HFF-Myc (cell line): ENCODE measurements at regions not wholly inside any gene's neighbourhood (a gene's known extent, or its start where the extent isn't known, plus 50 kb on each side); places are given as distances from the start of the nearest gene placed in this dataset.

Experiments
- DNase-seq: peaks from one replicate; pipeline ENCODE4 v3.0.0-alpha.2; 2011; ENCODE audit warnings: low read depth; ENCODE audit errors: extremely low read depth
- H3K4me3 ChIP-seq: replicated peaks from 2 replicates; pipeline ENCODE4 v1.5.1; 2011; ENCODE audit warnings: low read depth, mild to moderate bottlenecking, control low read depth, low read length
- CTCF ChIP-seq: IDR thresholded peaks from 2 replicates; pipeline ENCODE4 v1.5.1; 2012; ENCODE audit warnings: mild to moderate bottlenecking, low read depth, low read length, control low read depth; ENCODE audit errors: missing control alignments

- no peak for DNase-seq
- no peak for TF ChIP-seq CTCF
- no peak overlapping the region for H3K4me3 ChIP-seq
Measured at GRCh38 chr12:93968536-93969285, 179.7 kb upstream of the PLXNC1 start.

- DNase-seq, result no peak
- H3K4me3 ChIP-seq, result no peak overlapping the region
- no peak for TF ChIP-seq CTCF
Measured at GRCh38 chr12:93970900-93971688, 177.3 kb upstream of the PLXNC1 start.

- DNase-seq, result no peak
Measured at GRCh38 chr12:93972411-93973208, 175.8 kb upstream of the PLXNC1 start.

GRCh38 chr12:93974252-93974651 is 174.1 kb upstream of the PLXNC1 start:
- DNase-seq, result no peak
- no peak for TF ChIP-seq CTCF
- no peak overlapping the region for H3K4me3 ChIP-seq

More at GRCh38 chr12:93972411-93973208, 175.8 kb upstream of the PLXNC1 start:
- TF ChIP-seq CTCF, result no peak
- no peak overlapping the region for H3K4me3 ChIP-seq

GRCh38 chr12:93976024-93976423 is 172.4 kb upstream of the PLXNC1 start:
- no peak for DNase-seq
- TF ChIP-seq CTCF, result no peak
- no peak overlapping the region for H3K4me3 ChIP-seq

- DNase-seq, result no peak
- TF ChIP-seq CTCF, result no peak
- no peak overlapping the region for H3K4me3 ChIP-seq
Measured at GRCh38 chr12:93977081-93977480, 171.3 kb upstream of the PLXNC1 start.
